Caco-2 (cell line): ENCODE measurements at regions not wholly inside any gene's neighbourhood (a gene's known extent, or its start where the extent isn't known, plus 50 kb on each side); places are given as distances from the start of the nearest gene placed in this dataset.

ENCODE experiments used
- BruUV-seq: library from RNA; stranded (reverse); fragments of 400-500 nt; replicated peaks from 2 replicates; lab custom pipeline; 2021; lab: Mats Ljungman, UMichigan
- CTCF ChIA-PET: fragments of 300-600 bp; sonication (Branson Sonifier 250); formaldehyde crosslinking; loops from one replicate; lab custom pipeline; 2022; ENCODE audit warnings: antibody characterized with exemption; lab: Charles Lee
- POLR2A ChIA-PET: fragments of 300-600 bp; sonication (Branson Sonifier 250); formaldehyde crosslinking; loops from one replicate; lab custom pipeline; 2022; ENCODE audit warnings: antibody characterized with exemption; lab: Charles Lee
- DNase-seq, 2 experiments: peaks; one replicate each; pipeline versions ENCODE4 v3.0.0 to v3.0.0-alpha.2; 2020 to 2022
- H3K27me3 ChIP-seq: replicated peaks from 2 replicates; pipeline ENCODE4 v1.6.0; 2011; ENCODE audit warnings: low read length; ENCODE audit not compliant: control insufficient read depth, insufficient read depth
- H3K36me3 ChIP-seq: 2 replicates; pipeline ENCODE4 v1.5.1; 2011; ENCODE audit warnings: low read length; ENCODE audit not compliant: control insufficient read depth, insufficient read depth
- H3K4me1 ChIP-seq: fragments of 250-450 bp; sonication (Bioruptor Pico); 2 replicates; pipeline ENCODE4 v1.5.1; 2020; ENCODE audit warnings: mild to moderate bottlenecking
- H3K4me3 ChIP-seq: 2 replicates; pipeline ENCODE4 v1.5.1; 2011; ENCODE audit warnings: low read depth, mild to moderate bottlenecking, control low read depth, low read length
- H3K9me3 ChIP-seq: fragments of 250-450 bp; sonication (Bioruptor Pico); 2 replicates; pipeline ENCODE4 v1.5.1; 2020; ENCODE audit warnings: mild to moderate bottlenecking, moderate library complexity
- H3K27ac Mint-ChIP-seq: one replicate; pipeline ENCODE4 v1.8.0; 2022; ENCODE audit warnings: mixed read lengths; ENCODE audit not compliant: unreplicated experiment
- H3K27me3 Mint-ChIP-seq: one replicate; pipeline ENCODE4 v1.8.0; 2022; ENCODE audit warnings: mixed read lengths; ENCODE audit not compliant: insufficient read depth, unreplicated experiment
- H3K36me3 Mint-ChIP-seq: one replicate; pipeline ENCODE4 v1.8.0; 2022; ENCODE audit warnings: mild to moderate bottlenecking, mixed read lengths; ENCODE audit not compliant: insufficient read depth, unreplicated experiment
- H3K4me1 Mint-ChIP-seq: one replicate; pipeline ENCODE4 v1.8.0; 2022; ENCODE audit warnings: low read depth, mixed read lengths; ENCODE audit not compliant: unreplicated experiment
- H3K4me3 Mint-ChIP-seq: one replicate; pipeline ENCODE4 v1.8.0; 2022; ENCODE audit warnings: mild to moderate bottlenecking, moderate library complexity, mixed read lengths; ENCODE audit not compliant: unreplicated experiment
- H3K9me3 Mint-ChIP-seq: one replicate; pipeline ENCODE4 v1.8.0; 2022; ENCODE audit warnings: mixed read lengths; ENCODE audit not compliant: unreplicated experiment
- CTCF ChIP-seq, 2 experiments: fragments of 200-600 bp in 1 of 2; IDR thresholded peaks; 1 replicate in 1 of 2; 2 replicates in 1 of 2; pipeline versions ENCODE4 v1.5.1 to v1.8.0; 2011 to 2022; ENCODE audit warnings: antibody characterized with exemption in 1 of 2, control low read depth in 1 of 2, inconsistent platforms in 1 of 2, low read depth in 1 of 2, low read length in 1 of 2, mild to moderate bottlenecking in 1 of 2, moderate library complexity in 1 of 2; ENCODE audit not compliant: insufficient read depth in 1 of 2, severe bottlenecking in 1 of 2, unreplicated experiment in 1 of 2
- intact Hi-C: fragments of 100-400 bp; cut with micrococcal nuclease; formaldehyde crosslinking; loops from one replicate; pipeline ENCODE4 v1.10.0; 2022; ENCODE audit not compliant: unreplicated experiment

- no peaks in the 10 kb centered on the region for H3K9me3 Mint-ChIP-seq
- no peak for TF ChIP-seq CTCF (IDR thresholded peaks at IDR 0.05; ENCODE audit: insufficient read depth in 1 of 2, low read depth in 1 of 2, low read length in 1 of 2, severe bottlenecking in 1 of 2, unreplicated experiment in 1 of 2)
- Histone ChIP-seq H3K36me3 (no peaks in the 10 kb centered on the region), H3K4me1 (no peaks in the 10 kb centered on the region), H3K4me3 (no peak overlapping the region), H3K9me3 (no peaks in the 10 kb centered on the region), H3K27me3 (no peaks in the 10 kb centered on the region; the same call in 1 of the 2 replicates)
- H3K27ac Mint-ChIP-seq: no peak overlapping the region
- peaks cover 5% of the 10 kb centered on the region for H3K36me3 Mint-ChIP-seq
- H3K4me3 Mint-ChIP-seq: no peak overlapping the region
- no peak for DNase-seq
- intact Hi-C loops: no loop called here
- no TSS peak for BruUV-seq
- CTCF ChIA-PET: no interaction called here
- H3K4me1 Mint-ChIP-seq: peaks cover 7% of the 10 kb centered on the region
- POLR2A ChIA-PET: no interaction called here
- H3K27me3 Mint-ChIP-seq: peaks cover 15% of the 10 kb centered on the region
Observed at GRCh38 chr22:48342732-48343131, 1484.9 kb downstream of the BRD1 start.

GRCh38 chr22:48342016-48342415 is 1485.7 kb downstream of the BRD1 start:
- Mint-ChIP-seq H3K9me3 (no peaks in the 10 kb centered on the region), H3K4me3 (no peak overlapping the region), H3K27me3 (peaks cover 15% of the 10 kb centered on the region), H3K27ac (no peak overlapping the region), H3K4me1 (peaks cover 7% of the 10 kb centered on the region), H3K36me3 (peaks cover 5% of the 10 kb centered on the region)
- no peaks in the 10 kb centered on the region; the same call in 1 of the 2 replicates for H3K27me3 ChIP-seq
- no peak overlapping the region for H3K4me3 ChIP-seq
- no peak for TF ChIP-seq CTCF (IDR thresholded peaks at IDR 0.05; ENCODE audit: insufficient read depth in 1 of 2, low read depth in 1 of 2, low read length in 1 of 2, severe bottlenecking in 1 of 2, unreplicated experiment in 1 of 2)
- H3K4me1 ChIP-seq: no peaks in the 10 kb centered on the region
- CTCF ChIA-PET: no interaction called here
- no TSS peak for BruUV-seq
- POLR2A ChIA-PET: no interaction called here
- intact Hi-C loops: no loop called here
- no peaks in the 10 kb centered on the region for H3K36me3 ChIP-seq
- H3K9me3 ChIP-seq: no peaks in the 10 kb centered on the region
- DNase-seq: no peak

GRCh38 chr22:48340727-48341709 is 1486.7 kb downstream of the BRD1 start:
- intact Hi-C loops: no loop called here
- no peak for TF ChIP-seq CTCF (IDR thresholded peaks at IDR 0.05; ENCODE audit: insufficient read depth in 1 of 2, low read depth in 1 of 2, low read length in 1 of 2, severe bottlenecking in 1 of 2, unreplicated experiment in 1 of 2)
- H3K27ac Mint-ChIP-seq: no peak overlapping the region
- Histone ChIP-seq H3K36me3 (no peaks in the 10 kb centered on the region), H3K4me3 (no peak overlapping the region), H3K27me3 (no peaks in the 10 kb centered on the region), H3K9me3 (no peaks in the 10 kb centered on the region), H3K4me1 (no peaks in the 10 kb centered on the region)
- CTCF ChIA-PET: no interaction called here
- H3K36me3 Mint-ChIP-seq: peaks cover 5% of the 10 kb centered on the region
- H3K9me3 Mint-ChIP-seq: no peaks in the 10 kb centered on the region
- BruUV-seq: no TSS peak
- no peak for DNase-seq
- H3K27me3 Mint-ChIP-seq: peaks cover 15% of the 10 kb centered on the region
- POLR2A ChIA-PET: no interaction called here
- no peak overlapping the region for H3K4me3 Mint-ChIP-seq
- peaks cover 7% of the 10 kb centered on the region for H3K4me1 Mint-ChIP-seq
